AG04450 (cell line): ENCODE measurements at regions not wholly inside any gene's neighbourhood (a gene's known extent, or its start where the extent isn't known, plus 50 kb on each side); places are given as distances from the start of the nearest gene placed in this dataset.

ENCODE experiments used
- CTCF ChIA-PET: fragments of 300-600, 350-600 bp; formaldehyde crosslinking; extraction: SDS; loops from one replicate; lab custom pipeline; 2022; ENCODE audit warnings: antibody characterized with exemption, inconsistent platforms; lab: Charles Lee
- POLR2A ChIA-PET: fragments of 350-600 bp; formaldehyde crosslinking; extraction: SDS; loops from one replicate; lab custom pipeline; 2021; ENCODE audit warnings: antibody characterized with exemption, inconsistent platforms; lab: Yijun Ruan, JAX
- DNase-seq: peaks from one replicate; pipeline ENCODE4 v3.0.0-alpha.2; 2011; ENCODE audit warnings: low read depth, low spot score
- H3K27ac ChIP-seq: one replicate; pipeline ENCODE4 v1.5.1; 2012; ENCODE audit warnings: low read depth, low read length, control low read depth
- H3K27me3 ChIP-seq: one replicate; pipeline ENCODE4 v1.6.0; 2012; ENCODE audit warnings: low read length; ENCODE audit not compliant: control insufficient read depth, insufficient read depth
- H3K4me3 ChIP-seq: 2 replicates; pipeline ENCODE4 v1.5.1; 2011; ENCODE audit warnings: mild to moderate bottlenecking, low read depth, low read length, control low read depth
- H3K9me3 ChIP-seq: 2 replicates; pipeline ENCODE4 v1.5.1; 2012; ENCODE audit warnings: low read length; ENCODE audit not compliant: control insufficient read depth, insufficient read depth
- CTCF ChIP-seq: IDR thresholded peaks from 2 replicates; pipeline ENCODE4 v1.5.1; 2011; ENCODE audit warnings: low read depth, low read length, control low read depth, inconsistent platforms

DNA sequence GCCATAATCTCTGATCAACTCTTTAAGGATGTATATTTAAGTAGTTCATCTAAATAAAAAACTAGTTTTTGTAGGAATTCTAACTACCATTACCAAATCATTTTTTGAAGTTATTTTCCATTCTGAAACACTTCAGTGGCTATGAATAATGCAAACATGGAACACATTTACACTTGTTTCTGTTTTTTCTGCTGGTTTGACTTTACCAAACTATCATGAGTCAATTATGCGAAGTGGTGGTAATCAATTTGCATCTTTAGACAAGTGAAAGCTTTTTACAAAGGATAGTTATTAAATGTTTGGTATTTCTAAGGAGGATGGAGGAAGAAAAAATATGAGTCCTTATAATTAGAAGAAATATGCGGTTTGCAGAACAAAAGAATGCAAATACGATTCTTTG is 202.0 kb upstream of the MMADHC start:
- POLR2A ChIA-PET: no interaction called here
- no peak for TF ChIP-seq CTCF

GRCh38 chr2:149787206-149787605 is 199.6 kb upstream of the MMADHC start:
- Histone ChIP-seq H3K27me3 (no peaks in the 10 kb centered on the region), H3K27ac (no peak overlapping the region), H3K4me3 (no peak overlapping the region), H3K9me3 (no peaks in the 10 kb centered on the region)
- TF ChIP-seq CTCF: no peak
- POLR2A ChIA-PET: no interaction called here
- CTCF ChIA-PET: no interaction called here
- no peak for DNase-seq

More for the DNA sequence above, 202.0 kb upstream of the MMADHC start:
- CTCF ChIA-PET: no interaction called here
- Histone ChIP-seq H3K27me3 (no peaks in the 10 kb centered on the region), H3K27ac (no peak overlapping the region), H3K9me3 (no peaks in the 10 kb centered on the region), H3K4me3 (no peak overlapping the region)
- DNase-seq: no peak

DNA sequence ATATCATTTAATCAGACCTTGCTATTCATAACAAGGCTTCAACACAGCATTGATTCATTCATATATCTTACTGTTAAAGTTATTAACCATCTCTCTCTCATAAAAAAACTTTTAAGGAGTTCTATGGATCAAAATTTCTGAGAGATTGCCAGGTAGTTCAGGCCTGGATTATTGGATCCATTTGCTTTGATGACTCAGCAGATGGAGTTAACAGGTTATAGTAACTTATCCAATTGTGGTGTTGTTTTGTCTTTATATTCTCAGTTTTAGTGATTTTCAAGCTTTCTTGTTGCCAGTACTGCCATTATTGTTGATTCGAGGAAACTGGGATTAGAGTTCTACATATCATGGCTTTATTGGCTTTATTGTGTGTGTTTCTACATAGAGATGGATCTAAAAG is 195.7 kb upstream of the MMADHC start:
- CTCF ChIA-PET: no interaction called here

GRCh38 chr2:149782572-149782971 is 195.0 kb upstream of the MMADHC start:
- POLR2A ChIA-PET: no interaction called here
- no peaks in the 10 kb centered on the region for H3K27me3 ChIP-seq
- H3K4me3 ChIP-seq: no peak overlapping the region
- H3K9me3 ChIP-seq: no peaks in the 10 kb centered on the region
- DNase-seq: no peak
- no peak for TF ChIP-seq CTCF
- CTCF ChIA-PET: no interaction called here
- H3K27ac ChIP-seq: no peak overlapping the region

More for the DNA sequence above, 195.7 kb upstream of the MMADHC start:
- DNase-seq: no peak
- no peak overlapping the region for H3K27ac ChIP-seq
- no peaks in the 10 kb centered on the region for H3K9me3 ChIP-seq
- H3K27me3 ChIP-seq: no peaks in the 10 kb centered on the region
- no peak overlapping the region for H3K4me3 ChIP-seq
- POLR2A ChIA-PET: no interaction called here
- TF ChIP-seq CTCF: no peak

GRCh38 chr2:149781263-149781808 is 193.8 kb upstream of the MMADHC start:
- POLR2A ChIA-PET: no interaction called here
- Histone ChIP-seq H3K27me3 (no peaks in the 10 kb centered on the region), H3K4me3 (no peak overlapping the region), H3K27ac (no peak overlapping the region), H3K9me3 (no peaks in the 10 kb centered on the region)
- CTCF ChIA-PET: no interaction called here
- TF ChIP-seq CTCF: no peak
- no peak for DNase-seq
